ENCODE measurements at regions not wholly inside any gene's neighbourhood (a gene's known extent, or its start where the extent isn't known, plus 50 kb on each side); places are given as distances from the start of the nearest gene placed in this dataset.
A peak's percentile ranks its signal among the peaks of the same experiment; 100 is the strongest.

GRCh38 chr14:95464103-95464502 is 52.3 kb downstream of the SYNE3 start (continued):
- no peak for TF ChIP-seq ZFP3 (CRISPR knock-in tag; IDR thresholded peaks at IDR 0.05)
- TF ChIP-seq BACH2 (CRISPR knock-in tag; IDR thresholded peaks at IDR 0.05; ENCODE audit: borderline replicate concordance): no peak
- TF ChIP-seq PPARA (CRISPR knock-in tag; IDR thresholded peaks at IDR 0.05; ENCODE audit: borderline replicate concordance): no peak
- no peak for TF ChIP-seq GLIS3 (CRISPR knock-in tag; IDR thresholded peaks at IDR 0.05)

- ATAC-seq: no peak
Observed at GRCh38 chr14:95463171-95463901, 53.1 kb downstream of the SYNE3 start.

GRCh38 chr14:95462491-95462890 is 54.0 kb downstream of the SYNE3 start:
- no peak for ATAC-seq
- TF ChIP-seq ARNTL (CRISPR knock-in tag; IDR thresholded peaks at IDR 0.05; ENCODE audit: borderline replicate concordance, low read depth) (no peak), ZNF565 (CRISPR knock-in tag; conservative IDR thresholded peaks at IDR 0.05; ENCODE audit: low read depth) (no peak), CSRNP3 (CRISPR knock-in tag; IDR thresholded peaks at IDR 0.05) (no peak), GLIS3 (CRISPR knock-in tag; IDR thresholded peaks at IDR 0.05) (no peak), CSDC2 (CRISPR knock-in tag; IDR thresholded peaks at IDR 0.05) (no peak), ZNF8 (CRISPR knock-in tag; IDR thresholded peaks at IDR 0.05) (no peak), ZFP3 (CRISPR knock-in tag; IDR thresholded peaks at IDR 0.05) (no peak), ZC3H10 (CRISPR knock-in tag; IDR thresholded peaks at IDR 0.05) (no peak)

More at GRCh38 chr14:95463171-95463901, 53.1 kb downstream of the SYNE3 start:
- no peak for TF ChIP-seq GLIS3 (CRISPR knock-in tag; IDR thresholded peaks at IDR 0.05)
- TF ChIP-seq ESRRG (CRISPR knock-in tag; IDR thresholded peaks at IDR 0.05): no peak
- no peak for TF ChIP-seq TSHZ2 (CRISPR knock-in tag; IDR thresholded peaks at IDR 0.05)
- TF ChIP-seq PATZ1 (CRISPR knock-in tag; IDR thresholded peaks at IDR 0.05; ENCODE audit: borderline replicate concordance): no peak
- no peak for TF ChIP-seq TOX (CRISPR knock-in tag; IDR thresholded peaks at IDR 0.05; ENCODE audit: borderline replicate concordance)
- TF ChIP-seq ZFP30 (CRISPR knock-in tag; IDR thresholded peaks at IDR 0.05): no peak
- TF ChIP-seq CSRNP3 (CRISPR knock-in tag; IDR thresholded peaks at IDR 0.05): no peak
- no peak for TF ChIP-seq RARB (CRISPR knock-in tag; IDR thresholded peaks at IDR 0.05)
- no peak for TF ChIP-seq OSR1 (CRISPR knock-in tag; IDR thresholded peaks at IDR 0.05)

- no peak for TF ChIP-seq PPARA (CRISPR knock-in tag; IDR thresholded peaks at IDR 0.05; ENCODE audit: borderline replicate concordance)
- TF ChIP-seq ZC3H10 (CRISPR knock-in tag; IDR thresholded peaks at IDR 0.05): no peak
- TF ChIP-seq RARB (CRISPR knock-in tag; IDR thresholded peaks at IDR 0.05): no peak
- no peak for TF ChIP-seq OSR1 (CRISPR knock-in tag; IDR thresholded peaks at IDR 0.05)
- no peak for TF ChIP-seq TOX (CRISPR knock-in tag; IDR thresholded peaks at IDR 0.05; ENCODE audit: borderline replicate concordance)
- TF ChIP-seq POU6F1 (CRISPR knock-in tag; IDR thresholded peaks at IDR 0.05; ENCODE audit: borderline replicate concordance, low read depth): no peak
- peak; percentile 88 for ATAC-seq
Observed at GRCh38 chr14:95460647-95461478, 55.6 kb downstream of the SYNE3 start.
